ENCODE measurements at regions not wholly inside any gene's neighbourhood (a gene's known extent, or its start where the extent isn't known, plus 50 kb on each side); places are given as distances from the start of the nearest gene placed in this dataset.
"Not testable (repeated sequence)": the region's sequence is repeated elsewhere in the genome, so short reads cannot be mapped to it uniquely, and the experiment has no call there.

DNA sequence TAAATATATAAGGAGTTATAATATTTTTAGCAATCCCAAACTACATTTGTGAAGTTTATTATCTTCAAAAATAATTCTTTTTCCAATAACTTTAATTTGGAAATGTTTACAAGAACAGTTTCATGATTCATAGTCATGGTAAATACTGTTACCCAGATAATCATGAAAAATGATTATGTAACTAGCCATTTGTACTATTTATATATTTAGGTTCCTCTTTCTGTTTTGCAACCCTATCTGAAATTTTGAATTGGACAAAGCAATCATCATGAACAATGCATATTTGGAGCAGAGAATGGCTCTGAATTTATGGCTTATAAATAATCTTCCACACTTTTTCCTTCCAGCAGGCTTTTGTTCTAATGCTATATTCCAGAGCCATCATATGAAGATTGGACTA lies 499.7 kb downstream of the SLCO4C1 start:
- no peak for DNase-seq (ENCODE audit: low read depth)
- no peak overlapping the region for H3K4me3 ChIP-seq (ENCODE audit: low read depth, low read length)
- TF ChIP-seq, protein P1, sequence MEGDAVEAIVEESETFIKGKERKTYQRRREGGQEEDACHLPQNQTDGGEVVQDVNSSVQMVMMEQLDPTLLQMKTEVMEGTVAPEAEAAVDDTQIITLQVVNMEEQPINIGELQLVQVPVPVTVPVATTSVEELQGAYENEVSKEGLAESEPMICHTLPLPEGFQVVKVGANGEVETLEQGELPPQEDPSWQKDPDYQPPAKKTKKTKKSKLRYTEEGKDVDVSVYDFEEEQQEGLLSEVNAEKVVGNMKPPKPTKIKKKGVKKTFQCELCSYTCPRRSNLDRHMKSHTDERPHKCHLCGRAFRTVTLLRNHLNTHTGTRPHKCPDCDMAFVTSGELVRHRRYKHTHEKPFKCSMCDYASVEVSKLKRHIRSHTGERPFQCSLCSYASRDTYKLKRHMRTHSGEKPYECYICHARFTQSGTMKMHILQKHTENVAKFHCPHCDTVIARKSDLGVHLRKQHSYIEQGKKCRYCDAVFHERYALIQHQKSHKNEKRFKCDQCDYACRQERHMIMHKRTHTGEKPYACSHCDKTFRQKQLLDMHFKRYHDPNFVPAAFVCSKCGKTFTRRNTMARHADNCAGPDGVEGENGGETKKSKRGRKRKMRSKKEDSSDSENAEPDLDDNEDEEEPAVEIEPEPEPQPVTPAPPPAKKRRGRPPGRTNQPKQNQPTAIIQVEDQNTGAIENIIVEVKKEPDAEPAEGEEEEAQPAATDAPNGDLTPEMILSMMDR (conservative IDR thresholded peaks at IDR 0.05; ENCODE audit: low read depth, low read length), result no peak

- TF ChIP-seq, protein P1 (conservative IDR thresholded peaks at IDR 0.05; ENCODE audit: low read depth, low read length), result no peak
- H3K4me3 ChIP-seq (ENCODE audit: low read depth, low read length), result no peak overlapping the region
- no peak for DNase-seq (ENCODE audit: low read depth)
These were observed 507.3 kb downstream of the SLCO4C1 start for GRCh38 chr5:101788797-101789196.

DNA sequence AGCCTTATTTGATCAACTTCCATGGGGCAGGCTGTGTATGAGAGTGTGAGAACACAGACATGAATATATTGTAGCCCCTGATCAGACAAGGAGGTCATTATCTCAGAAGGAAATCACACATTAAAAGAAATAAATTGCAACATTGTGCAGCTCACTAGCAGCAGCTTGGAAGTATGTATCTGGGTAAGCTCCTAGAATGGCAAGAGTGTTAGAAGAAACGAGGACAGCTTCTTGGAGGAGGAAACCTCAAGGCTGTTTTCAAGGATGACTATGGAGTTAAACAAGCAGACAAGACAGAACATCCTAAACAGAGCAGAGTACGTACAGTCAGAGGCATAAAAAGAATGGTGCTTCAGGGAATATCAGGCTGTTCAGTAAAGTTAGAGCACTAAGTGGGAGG lies 511.0 kb downstream of the SLCO4C1 start:
- TF ChIP-seq, protein P1 (conservative IDR thresholded peaks at IDR 0.05; ENCODE audit: low read depth, low read length), result no peak
- no peak for DNase-seq (ENCODE audit: low read depth)
- H3K4me3 ChIP-seq (ENCODE audit: low read depth, low read length), result no peak overlapping the region

DNA sequence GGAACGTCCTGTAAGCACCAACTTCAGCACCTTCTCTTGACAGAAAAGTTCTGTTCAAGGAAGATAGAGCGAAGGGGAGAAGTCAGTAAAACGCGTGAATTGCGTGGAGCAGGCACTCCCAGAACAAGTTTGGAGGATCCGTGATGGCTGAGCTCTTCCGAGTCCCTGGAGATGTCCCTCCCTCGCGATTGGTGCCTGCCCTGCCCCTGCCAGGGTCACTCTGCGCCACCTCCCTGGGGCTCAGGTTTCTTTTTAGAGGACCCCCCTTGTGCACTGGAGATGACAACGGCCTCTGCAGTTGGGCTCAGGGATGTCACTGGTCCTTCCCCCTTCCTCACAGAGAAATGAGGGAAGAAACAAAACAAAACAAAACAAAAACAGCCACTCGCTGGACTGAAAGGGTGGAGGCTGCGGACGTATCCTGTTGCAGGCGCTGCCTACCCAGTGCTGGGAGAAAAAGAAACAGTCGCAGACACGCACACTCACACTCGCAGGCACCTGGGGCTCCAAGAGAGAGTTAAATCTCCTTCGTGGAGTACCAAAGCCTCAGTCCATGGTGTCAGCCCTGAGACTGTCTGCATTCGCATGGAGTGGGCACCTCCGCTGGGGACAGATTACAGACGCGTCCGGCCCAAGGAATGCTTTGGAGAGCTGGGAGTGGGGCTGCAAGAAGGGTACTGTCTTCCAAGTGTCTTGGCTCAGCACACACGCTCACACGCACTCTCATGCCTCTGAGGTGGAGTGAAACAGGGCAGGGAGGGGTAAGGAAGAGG lies 512.7 kb downstream of the SLCO4C1 start:
- TF ChIP-seq, protein P1 (conservative IDR thresholded peaks at IDR 0.05; ENCODE audit: low read depth, low read length), result no peak
- peak overlapping the region; percentile 9 for H3K4me3 ChIP-seq (ENCODE audit: low read depth, low read length)
- no peak for DNase-seq (ENCODE audit: low read depth)

GRCh38 chr5:101782352-101783103 lies 513.6 kb downstream of the SLCO4C1 start:
- no peak for DNase-seq (ENCODE audit: low read depth)
- no peak overlapping the region for H3K4me3 ChIP-seq (ENCODE audit: low read depth, low read length)
- TF ChIP-seq, protein P1 (conservative IDR thresholded peaks at IDR 0.05; ENCODE audit: low read depth, low read length), result no peak

DNA sequence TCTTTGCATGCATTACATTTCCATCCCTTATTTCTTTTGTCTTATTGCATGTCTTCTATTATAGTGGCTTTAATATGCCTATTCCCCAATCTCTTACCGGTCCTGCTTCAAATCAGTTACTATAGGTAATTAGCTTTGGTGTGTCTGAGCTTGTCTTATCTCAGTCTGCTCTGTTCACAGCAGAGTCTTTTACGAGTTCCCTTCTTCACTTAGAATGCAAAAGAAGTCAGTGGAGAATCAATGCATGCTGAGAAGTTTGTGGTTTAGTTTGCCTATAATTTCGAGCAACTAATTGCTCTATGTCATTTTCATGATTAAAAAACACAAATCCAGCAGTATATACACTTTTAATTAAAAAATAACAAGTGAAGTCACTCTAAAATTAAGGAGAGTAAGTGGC lies 545.0 kb downstream of the SLCO4C1 start:
- DNase-seq (ENCODE audit: low read depth), result no peak
- no peak overlapping the region for H3K4me3 ChIP-seq (ENCODE audit: low read depth, low read length)
- TF ChIP-seq, protein P1 (conservative IDR thresholded peaks at IDR 0.05; ENCODE audit: low read depth, low read length), result no peak

- H3K4me3 ChIP-seq (ENCODE audit: low read depth, low read length); DNase-seq (ENCODE audit: low read depth): not testable (repeated sequence)
These were observed 553.1 kb downstream of the SLCO4C1 start for GRCh38 chr5:101743000-101743399.
